ENCODE measurements at regions not wholly inside any gene's neighbourhood (a gene's known extent, or its start where the extent isn't known, plus 50 kb on each side); places are given as distances from the start of the nearest gene placed in this dataset.

GRCh38 chr11:34567733-34568132 is 53.2 kb upstream of the EHF start:
- no peak overlapping the region for H3K4me3 ChIP-seq
- no peaks in the 10 kb centered on the region for H3K9me3 ChIP-seq
- no peak for TF ChIP-seq POLR2A (IDR thresholded peaks at IDR 0.05)
- TF ChIP-seq, protein P1, sequence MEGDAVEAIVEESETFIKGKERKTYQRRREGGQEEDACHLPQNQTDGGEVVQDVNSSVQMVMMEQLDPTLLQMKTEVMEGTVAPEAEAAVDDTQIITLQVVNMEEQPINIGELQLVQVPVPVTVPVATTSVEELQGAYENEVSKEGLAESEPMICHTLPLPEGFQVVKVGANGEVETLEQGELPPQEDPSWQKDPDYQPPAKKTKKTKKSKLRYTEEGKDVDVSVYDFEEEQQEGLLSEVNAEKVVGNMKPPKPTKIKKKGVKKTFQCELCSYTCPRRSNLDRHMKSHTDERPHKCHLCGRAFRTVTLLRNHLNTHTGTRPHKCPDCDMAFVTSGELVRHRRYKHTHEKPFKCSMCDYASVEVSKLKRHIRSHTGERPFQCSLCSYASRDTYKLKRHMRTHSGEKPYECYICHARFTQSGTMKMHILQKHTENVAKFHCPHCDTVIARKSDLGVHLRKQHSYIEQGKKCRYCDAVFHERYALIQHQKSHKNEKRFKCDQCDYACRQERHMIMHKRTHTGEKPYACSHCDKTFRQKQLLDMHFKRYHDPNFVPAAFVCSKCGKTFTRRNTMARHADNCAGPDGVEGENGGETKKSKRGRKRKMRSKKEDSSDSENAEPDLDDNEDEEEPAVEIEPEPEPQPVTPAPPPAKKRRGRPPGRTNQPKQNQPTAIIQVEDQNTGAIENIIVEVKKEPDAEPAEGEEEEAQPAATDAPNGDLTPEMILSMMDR (IDR thresholded peaks at IDR 0.05) = no peak
- no peaks in the 10 kb centered on the region for H3K36me3 ChIP-seq
- 74 to 83% methylated on average over 4 of the region's 4 CpGs for WGBS, 2 donors
- H3K27me3 ChIP-seq = peaks cover 0 to 27% (median 0%) of the 10 kb centered on the region in 4 donors
- intact Hi-C loops (cut with DNase I) = no loop called here
- peaks cover 0 to 14% (median 0%) of the 10 kb centered on the region in 3 donors for H3K4me1 ChIP-seq
- no peak for DNase-seq
- H3K27ac ChIP-seq = no peak overlapping the region

DNA sequence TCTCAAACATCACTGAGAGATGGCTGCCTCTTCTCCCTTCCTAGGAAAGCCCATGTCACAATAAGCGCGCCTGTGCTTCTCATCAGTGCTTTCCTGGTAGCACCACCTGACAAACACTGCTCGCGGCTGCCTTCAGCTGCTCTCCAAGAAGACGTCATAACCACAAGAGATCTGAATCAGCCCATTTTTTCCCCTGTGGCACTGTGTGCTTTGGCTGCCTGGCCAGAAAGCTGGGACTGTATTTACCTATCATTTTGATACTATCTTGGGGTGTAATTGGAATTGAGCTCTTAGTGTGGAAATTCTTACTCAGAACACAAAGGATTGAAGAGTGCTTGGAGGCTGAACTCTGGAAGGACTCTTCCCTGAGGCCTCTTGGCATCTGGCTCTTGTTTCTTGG is 50.3 kb upstream of the EHF start:
- Histone ChIP-seq H3K9me3 (no peaks in the 10 kb centered on the region), H3K27ac (no peak overlapping the region), H3K27me3 (peaks cover 0 to 44% (median 0%) of the 10 kb centered on the region in 4 donors), H3K36me3 (no peaks in the 10 kb centered on the region), H3K4me3 (no peak overlapping the region), H3K4me1 (no peaks in the 10 kb centered on the region)
- no peak for DNase-seq
- no peak for TF ChIP-seq POLR2A (IDR thresholded peaks at IDR 0.05)
- TF ChIP-seq, protein P1 (IDR thresholded peaks at IDR 0.05) = no peak
- intact Hi-C loops (cut with DNase I) = no loop called here
- 42 to 59% methylated on average over 5 of the region's 5 CpGs for WGBS, 2 donors

All from esophagus squamous epithelium (tissue), 5 donors.